GM12878 (cell line): ENCODE measurements at regions not wholly inside any gene's neighbourhood (a gene's known extent, or its start where the extent isn't known, plus 50 kb on each side); places are given as distances from the start of the nearest gene placed in this dataset.

ENCODE experiments used
- ATAC-seq: fragments of 200-7000 bp; cut with Tn5 transposase; 3 replicates; pipeline ENCODE4 v1.9.1; 2020; ENCODE audit warnings: mild to moderate bottlenecking, moderate library complexity
- BruUV-seq: library from RNA; stranded (reverse); fragments of 400-500 nt; replicated peaks from 2 replicates; lab custom pipeline; 2021; lab: Mats Ljungman, UMichigan
- CTCF ChIA-PET: fragments of 300-600 bp; sonication (Branson Sonifier 250); formaldehyde crosslinking; extraction: SDS; loops from one replicate; lab custom pipeline; 2021; ENCODE audit warnings: inconsistent platforms; lab: Yijun Ruan, JAX
- POLR2A ChIA-PET: fragments of 350-600 bp; formaldehyde crosslinking; extraction: SDS; loops from one replicate; lab custom pipeline; 2021; ENCODE audit warnings: inconsistent platforms; lab: Charles Lee
- RAD21 ChIA-PET: fragments of 300-600 bp; sonication (Branson Sonifier 250); formaldehyde crosslinking; loops from one replicate; lab custom pipeline; 2023; ENCODE audit warnings: antibody characterized with exemption; ENCODE audit not compliant: unreplicated experiment; lab: Charles Lee
- SMC1A ChIA-PET: fragments of 300-600 bp; sonication (Branson Sonifier 250); formaldehyde crosslinking; loops from one replicate; lab custom pipeline; 2023; ENCODE audit not compliant: unreplicated experiment, uncharacterized antibody; lab: Charles Lee
- DNase-seq: peaks from one replicate; pipeline ENCODE4 v3.0.0-alpha.2; 2011; ENCODE audit warnings: low read depth, low spot score
- FAIRE-seq: peaks from 3 replicates; lab custom pipeline; 2011; peaks lifted over from hg19 to GRCh38; lab: Jason Lieb, UNC
- H2AFZ ChIP-seq: 2 replicates; pipeline ENCODE4 v1.6.0; 2011; ENCODE audit warnings: low read depth, low read length, control low read depth; ENCODE audit not compliant: control insufficient read depth
- H3K27ac ChIP-seq: 2 replicates; pipeline ENCODE4 v1.5.1; 2011; ENCODE audit warnings: control low read depth; ENCODE audit not compliant: control insufficient read depth, insufficient read depth
- H3K27me3 ChIP-seq, 2 experiments: replicated peaks in 1 of 2; 2 replicates each; pipeline versions ENCODE4 v1.6.0 to v1.6.1; 2011; ENCODE audit warnings: low read length in 1 of 2; ENCODE audit not compliant: control insufficient read depth in 2 of 2, insufficient read depth in 2 of 2
- H3K36me3 ChIP-seq, 2 experiments: 2 replicates each; pipeline ENCODE4 v1.5.1; 2011; ENCODE audit warnings: low read length in 1 of 2; ENCODE audit not compliant: control insufficient read depth in 2 of 2, insufficient read depth in 2 of 2
- H3K4me1 ChIP-seq: 2 replicates; pipeline ENCODE4 v1.6.1; 2011; ENCODE audit warnings: mild to moderate bottlenecking, low read length, moderate library complexity, mixed read lengths; ENCODE audit not compliant: control insufficient read depth, insufficient read depth
- H3K4me2 ChIP-seq: 2 replicates; pipeline ENCODE4 v1.6.0; 2011; ENCODE audit warnings: control low read depth; ENCODE audit not compliant: control insufficient read depth, insufficient read depth
- H3K4me3 ChIP-seq: fragments of 200-600 bp; sonication (generic); 2 replicates; pipeline ENCODE4 v1.5.1; 2016
- H3K79me2 ChIP-seq: 2 replicates; pipeline ENCODE4 v1.6.0; 2011; ENCODE audit warnings: low read length; ENCODE audit not compliant: control insufficient read depth, insufficient read depth
- H3K9ac ChIP-seq: 2 replicates; pipeline ENCODE4 v1.8.0; 2011; ENCODE audit warnings: low read length, control low read depth, mixed read lengths; ENCODE audit not compliant: control insufficient read depth, insufficient read depth
- H3K9me3 ChIP-seq: replicated peaks from 3 replicates; pipeline ENCODE4 v1.5.1; 2011; ENCODE audit warnings: mild to moderate bottlenecking, low read length; ENCODE audit not compliant: control insufficient read depth, insufficient read depth
- H4K20me1 ChIP-seq: 2 replicates; pipeline ENCODE4 v1.6.0; 2011; ENCODE audit not compliant: control insufficient read depth, insufficient read depth
- FOS ChIP-seq: IDR thresholded peaks from 3 replicates; pipeline ENCODE4 v1.6.1; 2011; ENCODE audit warnings: borderline replicate concordance; ENCODE audit not compliant: insufficient read length; ENCODE audit errors: extremely low read depth
- GATAD2B ChIP-seq: fragments of 450-650 bp; conservative IDR thresholded peaks from 2 replicates; pipeline ENCODE4 v1.6.1; 2017; ENCODE audit warnings: low read depth, mild to moderate bottlenecking, moderate library complexity
- IKZF1 ChIP-seq: fragments of 450-650 bp; conservative IDR thresholded peaks from 2 replicates; pipeline ENCODE4 v1.6.1; 2017; ENCODE audit warnings: antibody characterized with exemption, mild to moderate bottlenecking
- NFIC ChIP-seq: IDR thresholded peaks from 2 replicates; pipeline ENCODE4 v1.6.1; 2012; ENCODE audit warnings: low read depth, mild to moderate bottlenecking, inconsistent platforms, low read length, moderate library complexity
- RFX5 ChIP-seq: IDR thresholded peaks from 2 replicates; pipeline ENCODE4 v1.6.1; 2011; ENCODE audit warnings: low read depth, low read length, improper control_type of control experiment
- SMC3 ChIP-seq: IDR thresholded peaks from 2 replicates; pipeline ENCODE4 v1.6.1; 2011; ENCODE audit warnings: low read length, improper control_type of control experiment, borderline replicate concordance
- SREBF2 ChIP-seq: IDR thresholded peaks from 2 replicates; pipeline ENCODE4 v1.6.1; 2012; ENCODE audit warnings: mild to moderate bottlenecking, low read length
- TAF1 ChIP-seq: IDR thresholded peaks from 2 replicates; pipeline ENCODE4 v1.6.1; 2011; ENCODE audit warnings: mild to moderate bottlenecking, low read depth, low read length, borderline replicate concordance
- TARDBP ChIP-seq: IDR thresholded peaks from 2 replicates; pipeline ENCODE4 v1.6.1; 2016; ENCODE audit warnings: borderline replicate concordance
- ZNF274 ChIP-seq: IDR thresholded peaks from one replicate; pipeline ENCODE4 v1.8.0; 2011; ENCODE audit not compliant: insufficient read length, insufficient read depth
- WGBS: methylation state at CpG from one replicate; pipeline ENCODE4 v1.1.6; 2016; ENCODE audit warnings: low lambda C conversion rate; ENCODE audit not compliant: insufficient replicate concordance, insufficient coverage; ENCODE audit errors: missing lambda C conversion rate; 5-methylcytosine and 5-hydroxymethylcytosine counted together
- in situ Hi-C: fragments of 300-500 bp; cut with MboI; formaldehyde crosslinking; loops from 9 replicates; pipeline ENCODE4 v1.14.3; 2018; ENCODE audit warnings: mixed read lengths
- intact Hi-C: fragments of 100-400 bp; cut with micrococcal nuclease; formaldehyde crosslinking; loops from one replicate; pipeline ENCODE4 v1.14.2; 2022; ENCODE audit not compliant: unreplicated experiment
- TF ChIP-seq, protein P1 (sequence below): IDR thresholded peaks from 2 replicates; pipeline ENCODE4 v1.6.1; 2011; ENCODE audit warnings: low read depth, low read length, improper control_type of control experiment, borderline replicate concordance
- TF ChIP-seq, protein P2 (sequence below): IDR thresholded peaks from 2 replicates; pipeline ENCODE4 v1.6.1; 2012; ENCODE audit warnings: low read depth, low read length, improper control_type of control experiment
- TF ChIP-seq, protein P3 (sequence below): IDR thresholded peaks from 2 replicates; pipeline ENCODE4 v1.6.1; 2012; ENCODE audit warnings: improper control_type of control experiment, low read depth, low read length; ENCODE audit not compliant: insufficient replicate concordance
- TF ChIP-seq, protein P4 (sequence below): IDR thresholded peaks from 2 replicates; pipeline ENCODE4 v1.6.1; 2012; ENCODE audit warnings: low read length, inconsistent platforms

DNA sequence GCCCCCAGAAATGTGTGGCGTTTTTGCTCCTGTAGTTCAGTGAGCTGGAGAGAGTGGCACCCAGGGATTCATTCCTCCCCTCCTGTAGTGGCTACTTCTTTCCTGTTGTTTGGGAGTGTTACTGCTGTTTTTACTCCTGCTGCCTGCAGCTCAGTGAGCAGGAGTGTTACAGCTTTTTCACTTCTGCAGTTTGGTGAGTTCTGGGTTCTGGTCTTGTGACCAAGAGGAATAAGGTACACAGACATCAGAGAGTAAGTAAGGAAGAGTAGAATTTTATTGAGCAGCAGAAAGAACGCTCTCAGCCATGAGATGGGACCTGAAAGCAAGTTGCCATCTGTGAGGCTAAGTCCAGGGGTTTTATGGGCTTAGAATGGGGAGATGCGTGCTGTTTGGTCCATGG lies 966.3 kb upstream of the CITED2 start:
- no TSS peak for BruUV-seq
- Histone ChIP-seq H2AFZ (no peak overlapping the region), H3K9me3 (no peaks in the 10 kb centered on the region), H3K4me1 (no peaks in the 10 kb centered on the region), H3K36me3 (no peaks in the 10 kb centered on the region), H4K20me1 (no peaks in the 10 kb centered on the region), H3K79me2 (no peaks in the 10 kb centered on the region), H3K27me3 (no peaks in the 10 kb centered on the region), H3K9ac (no peak overlapping the region), H3K4me2 (no peak overlapping the region), H3K27ac (no peak overlapping the region), H3K4me3 (no peak overlapping the region)
- 2% methylated on average over 3 of the region's 3 CpGs for WGBS
- ChIA-PET CTCF (no interaction called here), SMC1A (interaction anchor here (0.6 kb wide), 1 partner anchor 1094 kb away, joined by 3 read pairs; no protein-coding TSS in a partner anchor), POLR2A (no interaction called here), RAD21 (no interaction called here)
- DNase-seq (no peak), FAIRE-seq (no peak), ATAC-seq (no peak)
- TF ChIP-seq, protein P1, sequence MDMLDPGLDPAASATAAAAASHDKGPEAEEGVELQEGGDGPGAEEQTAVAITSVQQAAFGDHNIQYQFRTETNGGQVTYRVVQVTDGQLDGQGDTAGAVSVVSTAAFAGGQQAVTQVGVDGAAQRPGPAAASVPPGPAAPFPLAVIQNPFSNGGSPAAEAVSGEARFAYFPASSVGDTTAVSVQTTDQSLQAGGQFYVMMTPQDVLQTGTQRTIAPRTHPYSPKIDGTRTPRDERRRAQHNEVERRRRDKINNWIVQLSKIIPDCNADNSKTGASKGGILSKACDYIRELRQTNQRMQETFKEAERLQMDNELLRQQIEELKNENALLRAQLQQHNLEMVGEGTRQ, result no peak
- no peak for TF ChIP-seq TAF1
- no peak for TF ChIP-seq SREBF2
- no peak for TF ChIP-seq RFX5
- no peak for TF ChIP-seq GATAD2B
- TF ChIP-seq, protein P2, sequence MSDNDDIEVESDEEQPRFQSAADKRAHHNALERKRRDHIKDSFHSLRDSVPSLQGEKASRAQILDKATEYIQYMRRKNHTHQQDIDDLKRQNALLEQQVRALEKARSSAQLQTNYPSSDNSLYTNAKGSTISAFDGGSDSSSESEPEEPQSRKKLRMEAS, result no peak
- TF ChIP-seq, protein P3, sequence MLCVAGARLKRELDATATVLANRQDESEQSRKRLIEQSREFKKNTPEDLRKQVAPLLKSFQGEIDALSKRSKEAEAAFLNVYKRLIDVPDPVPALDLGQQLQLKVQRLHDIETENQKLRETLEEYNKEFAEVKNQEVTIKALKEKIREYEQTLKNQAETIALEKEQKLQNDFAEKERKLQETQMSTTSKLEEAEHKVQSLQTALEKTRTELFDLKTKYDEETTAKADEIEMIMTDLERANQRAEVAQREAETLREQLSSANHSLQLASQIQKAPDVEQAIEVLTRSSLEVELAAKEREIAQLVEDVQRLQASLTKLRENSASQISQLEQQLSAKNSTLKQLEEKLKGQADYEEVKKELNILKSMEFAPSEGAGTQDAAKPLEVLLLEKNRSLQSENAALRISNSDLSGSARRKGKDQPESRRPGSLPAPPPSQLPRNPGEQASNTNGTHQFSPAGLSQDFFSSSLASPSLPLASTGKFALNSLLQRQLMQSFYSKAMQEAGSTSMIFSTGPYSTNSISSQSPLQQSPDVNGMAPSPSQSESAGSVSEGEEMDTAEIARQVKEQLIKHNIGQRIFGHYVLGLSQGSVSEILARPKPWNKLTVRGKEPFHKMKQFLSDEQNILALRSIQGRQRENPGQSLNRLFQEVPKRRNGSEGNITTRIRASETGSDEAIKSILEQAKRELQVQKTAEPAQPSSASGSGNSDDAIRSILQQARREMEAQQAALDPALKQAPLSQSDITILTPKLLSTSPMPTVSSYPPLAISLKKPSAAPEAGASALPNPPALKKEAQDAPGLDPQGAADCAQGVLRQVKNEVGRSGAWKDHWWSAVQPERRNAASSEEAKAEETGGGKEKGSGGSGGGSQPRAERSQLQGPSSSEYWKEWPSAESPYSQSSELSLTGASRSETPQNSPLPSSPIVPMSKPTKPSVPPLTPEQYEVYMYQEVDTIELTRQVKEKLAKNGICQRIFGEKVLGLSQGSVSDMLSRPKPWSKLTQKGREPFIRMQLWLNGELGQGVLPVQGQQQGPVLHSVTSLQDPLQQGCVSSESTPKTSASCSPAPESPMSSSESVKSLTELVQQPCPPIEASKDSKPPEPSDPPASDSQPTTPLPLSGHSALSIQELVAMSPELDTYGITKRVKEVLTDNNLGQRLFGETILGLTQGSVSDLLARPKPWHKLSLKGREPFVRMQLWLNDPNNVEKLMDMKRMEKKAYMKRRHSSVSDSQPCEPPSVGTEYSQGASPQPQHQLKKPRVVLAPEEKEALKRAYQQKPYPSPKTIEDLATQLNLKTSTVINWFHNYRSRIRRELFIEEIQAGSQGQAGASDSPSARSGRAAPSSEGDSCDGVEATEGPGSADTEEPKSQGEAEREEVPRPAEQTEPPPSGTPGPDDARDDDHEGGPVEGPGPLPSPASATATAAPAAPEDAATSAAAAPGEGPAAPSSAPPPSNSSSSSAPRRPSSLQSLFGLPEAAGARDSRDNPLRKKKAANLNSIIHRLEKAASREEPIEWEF, result no peak
- TF ChIP-seq NFIC, result no peak
- TF ChIP-seq TARDBP, result no peak
- no peak for TF ChIP-seq FOS
- no peak for TF ChIP-seq SMC3
- TF ChIP-seq IKZF1, result no peak
- TF ChIP-seq, protein P4, sequence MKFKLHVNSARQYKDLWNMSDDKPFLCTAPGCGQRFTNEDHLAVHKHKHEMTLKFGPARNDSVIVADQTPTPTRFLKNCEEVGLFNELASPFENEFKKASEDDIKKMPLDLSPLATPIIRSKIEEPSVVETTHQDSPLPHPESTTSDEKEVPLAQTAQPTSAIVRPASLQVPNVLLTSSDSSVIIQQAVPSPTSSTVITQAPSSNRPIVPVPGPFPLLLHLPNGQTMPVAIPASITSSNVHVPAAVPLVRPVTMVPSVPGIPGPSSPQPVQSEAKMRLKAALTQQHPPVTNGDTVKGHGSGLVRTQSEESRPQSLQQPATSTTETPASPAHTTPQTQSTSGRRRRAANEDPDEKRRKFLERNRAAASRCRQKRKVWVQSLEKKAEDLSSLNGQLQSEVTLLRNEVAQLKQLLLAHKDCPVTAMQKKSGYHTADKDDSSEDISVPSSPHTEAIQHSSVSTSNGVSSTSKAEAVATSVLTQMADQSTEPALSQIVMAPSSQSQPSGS, result no peak
- no peak for TF ChIP-seq ZNF274
- in situ Hi-C loops (no loop called here), intact Hi-C loops (no loop called here)
